Peyer's patch (tissue), 4 donors: ENCODE measurements at regions not wholly inside any gene's neighbourhood (a gene's known extent, or its start where the extent isn't known, plus 50 kb on each side); places are given as distances from the start of the nearest gene placed in this dataset.

ENCODE experiments used
- POLR2A ChIP-seq, 2 donors: fragments of 450-650 bp; IDR thresholded peaks; one replicate each; pipeline ENCODE4 v1.5.1; 2017; ENCODE audit warnings: antibody characterized with exemption in 2 of 2, mild to moderate bottlenecking in 2 of 2, moderate library complexity in 2 of 2
- TF ChIP-seq, protein P1 (sequence below), 6 experiments: fragments of 450-650 bp in 4 of 6; fragments of 200-600 bp in 2 of 6; sonication (generic) in 1 of 6; IDR thresholded peaks; one replicate each; pipeline ENCODE4 v1.5.1; 2017 to 2019; ENCODE audit warnings: antibody characterized with exemption in 6 of 6, mild to moderate bottlenecking in 3 of 6, moderate library complexity in 1 of 6

DNA sequence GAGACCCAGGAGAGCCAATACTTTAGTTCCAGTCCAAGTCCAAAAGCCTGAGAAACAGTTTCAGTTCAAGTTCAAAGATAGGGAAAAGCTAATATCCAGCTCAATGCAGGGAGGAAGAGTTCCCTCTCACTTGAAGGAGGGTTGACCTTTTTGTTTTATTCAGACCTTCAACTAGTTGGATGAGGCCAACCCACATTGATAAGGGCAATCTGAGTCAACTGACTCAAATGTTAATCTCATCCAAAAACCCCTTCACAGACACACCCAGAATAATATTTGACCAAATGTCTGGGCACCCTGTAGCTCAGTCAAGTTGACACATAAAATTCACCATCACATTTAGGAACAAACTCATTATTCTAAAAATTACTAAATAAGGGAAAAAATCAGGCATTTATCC, 246.8 kb downstream of the METTL4 start:
- TF ChIP-seq, protein P1, sequence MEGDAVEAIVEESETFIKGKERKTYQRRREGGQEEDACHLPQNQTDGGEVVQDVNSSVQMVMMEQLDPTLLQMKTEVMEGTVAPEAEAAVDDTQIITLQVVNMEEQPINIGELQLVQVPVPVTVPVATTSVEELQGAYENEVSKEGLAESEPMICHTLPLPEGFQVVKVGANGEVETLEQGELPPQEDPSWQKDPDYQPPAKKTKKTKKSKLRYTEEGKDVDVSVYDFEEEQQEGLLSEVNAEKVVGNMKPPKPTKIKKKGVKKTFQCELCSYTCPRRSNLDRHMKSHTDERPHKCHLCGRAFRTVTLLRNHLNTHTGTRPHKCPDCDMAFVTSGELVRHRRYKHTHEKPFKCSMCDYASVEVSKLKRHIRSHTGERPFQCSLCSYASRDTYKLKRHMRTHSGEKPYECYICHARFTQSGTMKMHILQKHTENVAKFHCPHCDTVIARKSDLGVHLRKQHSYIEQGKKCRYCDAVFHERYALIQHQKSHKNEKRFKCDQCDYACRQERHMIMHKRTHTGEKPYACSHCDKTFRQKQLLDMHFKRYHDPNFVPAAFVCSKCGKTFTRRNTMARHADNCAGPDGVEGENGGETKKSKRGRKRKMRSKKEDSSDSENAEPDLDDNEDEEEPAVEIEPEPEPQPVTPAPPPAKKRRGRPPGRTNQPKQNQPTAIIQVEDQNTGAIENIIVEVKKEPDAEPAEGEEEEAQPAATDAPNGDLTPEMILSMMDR (IDR thresholded peaks at IDR 0.05), result no peak
- no peak for TF ChIP-seq POLR2A (IDR thresholded peaks at IDR 0.05)
